ENCODE measurements at regions not wholly inside any gene's neighbourhood (a gene's known extent, or its start where the extent isn't known, plus 50 kb on each side); places are given as distances from the start of the nearest gene placed in this dataset.

GRCh38 chr10:100612601-100613595 is 77.2 kb downstream of the HIF1AN start:
- H3K36me3 ChIP-seq (ENCODE audit: control insufficient read depth in 2 of 2, insufficient read depth in 2 of 2, low read length in 2 of 2): no peaks in the 10 kb centered on the region
- no peaks in the 10 kb centered on the region for H3K4me1 ChIP-seq (ENCODE audit: control insufficient read depth, insufficient read depth, low read length)
- H3K9me3 ChIP-seq (ENCODE audit: control insufficient read depth in 2 of 2, low read length in 2 of 2): no peaks in the 10 kb centered on the region
- no peak overlapping the region for H3K4me3 ChIP-seq (ENCODE audit: low read length in 2 of 2)
- no peak overlapping the region for H3K9ac ChIP-seq (ENCODE audit: low read length in 2 of 2)
- no peak overlapping the region for H3K27ac ChIP-seq (ENCODE audit: low read length)
- peaks cover 12 to 18% of the 10 kb centered on the region in 2 donors for H3K27me3 ChIP-seq (ENCODE audit: control insufficient read depth in 1 of 2, insufficient read depth in 2 of 2, low read length in 2 of 2)

- no peaks in the 10 kb centered on the region for H3K36me3 ChIP-seq (ENCODE audit: control insufficient read depth in 2 of 2, insufficient read depth in 2 of 2, low read length in 2 of 2)
- no peak overlapping the region for H3K4me3 ChIP-seq (ENCODE audit: low read length in 2 of 2)
- peaks cover 19 to 20% of the 10 kb centered on the region in 2 donors for H3K27me3 ChIP-seq (ENCODE audit: control insufficient read depth in 1 of 2, insufficient read depth in 2 of 2, low read length in 2 of 2)
- H3K9me3 ChIP-seq (ENCODE audit: control insufficient read depth in 2 of 2, low read length in 2 of 2): no peaks in the 10 kb centered on the region
- no peaks in the 10 kb centered on the region for H3K4me1 ChIP-seq (ENCODE audit: control insufficient read depth, insufficient read depth, low read length)
- no peak overlapping the region for H3K9ac ChIP-seq (ENCODE audit: low read length in 2 of 2)
- no peak overlapping the region for H3K27ac ChIP-seq (ENCODE audit: low read length)
Measured at GRCh38 chr10:100613846-100614245, 78.1 kb downstream of the HIF1AN start.

- no peak overlapping the region for H3K4me3 ChIP-seq (ENCODE audit: low read length in 2 of 2)
- no peak overlapping the region for H3K27ac ChIP-seq (ENCODE audit: low read length)
- no peaks in the 10 kb centered on the region for H3K9me3 ChIP-seq (ENCODE audit: control insufficient read depth in 2 of 2, low read length in 2 of 2)
- no peak overlapping the region for H3K9ac ChIP-seq (ENCODE audit: low read length in 2 of 2)
- H3K27me3 ChIP-seq (ENCODE audit: control insufficient read depth in 1 of 2, insufficient read depth in 2 of 2, low read length in 2 of 2): peaks cover 20 to 25% of the 10 kb centered on the region in 2 donors
- no peaks in the 10 kb centered on the region for H3K4me1 ChIP-seq (ENCODE audit: control insufficient read depth, insufficient read depth, low read length)
- H3K36me3 ChIP-seq (ENCODE audit: control insufficient read depth in 2 of 2, insufficient read depth in 2 of 2, low read length in 2 of 2): no peaks in the 10 kb centered on the region
Measured at GRCh38 chr10:100614429-100615095, 78.8 kb downstream of the HIF1AN start.

- Histone ChIP-seq H3K27me3 (ENCODE audit: control insufficient read depth in 1 of 2, insufficient read depth in 2 of 2, low read length in 2 of 2) (peaks cover 23 to 27% of the 10 kb centered on the region in 2 donors), H3K4me3 (ENCODE audit: low read length in 2 of 2) (no peak overlapping the region), H3K4me1 (ENCODE audit: control insufficient read depth, insufficient read depth, low read length) (no peaks in the 10 kb centered on the region), H3K27ac (ENCODE audit: low read length) (no peak overlapping the region), H3K9ac (ENCODE audit: low read length in 2 of 2) (no peak overlapping the region), H3K36me3 (ENCODE audit: control insufficient read depth in 2 of 2, insufficient read depth in 2 of 2, low read length in 2 of 2) (no peaks in the 10 kb centered on the region), H3K9me3 (ENCODE audit: control insufficient read depth in 2 of 2, low read length in 2 of 2) (no peaks in the 10 kb centered on the region)
Measured at GRCh38 chr10:100615241-100615640, 79.5 kb downstream of the HIF1AN start.

- H3K36me3 ChIP-seq (ENCODE audit: control insufficient read depth in 2 of 2, insufficient read depth in 2 of 2, low read length in 2 of 2): no peaks in the 10 kb centered on the region
- no peak overlapping the region for H3K4me3 ChIP-seq (ENCODE audit: low read length in 2 of 2)
- no peaks in the 10 kb centered on the region for H3K4me1 ChIP-seq (ENCODE audit: control insufficient read depth, insufficient read depth, low read length)
- H3K9me3 ChIP-seq (ENCODE audit: control insufficient read depth in 2 of 2, low read length in 2 of 2): no peaks in the 10 kb centered on the region
- H3K27me3 ChIP-seq (ENCODE audit: control insufficient read depth in 1 of 2, insufficient read depth in 2 of 2, low read length in 2 of 2): peaks cover 30 to 33% of the 10 kb centered on the region in 2 donors
- no peak overlapping the region for H3K9ac ChIP-seq (ENCODE audit: low read length in 2 of 2)
- no peak overlapping the region for H3K27ac ChIP-seq (ENCODE audit: low read length)
Measured at GRCh38 chr10:100615908-100616307, 80.2 kb downstream of the HIF1AN start.

GRCh38 chr10:100618091-100618615 is 82.4 kb downstream of the HIF1AN start:
- Histone ChIP-seq H3K9me3 (ENCODE audit: control insufficient read depth in 2 of 2, low read length in 2 of 2) (no peaks in the 10 kb centered on the region), H3K27me3 (ENCODE audit: control insufficient read depth in 1 of 2, insufficient read depth in 2 of 2, low read length in 2 of 2) (peaks cover 40 to 45% of the 10 kb centered on the region in 2 donors), H3K4me3 (ENCODE audit: low read length in 2 of 2) (no peak overlapping the region), H3K9ac (ENCODE audit: low read length in 2 of 2) (no peak overlapping the region), H3K27ac (ENCODE audit: low read length) (no peak overlapping the region), H3K36me3 (ENCODE audit: control insufficient read depth in 2 of 2, insufficient read depth in 2 of 2, low read length in 2 of 2) (no peaks in the 10 kb centered on the region), H3K4me1 (ENCODE audit: control insufficient read depth, insufficient read depth, low read length) (no peaks in the 10 kb centered on the region)

- Histone ChIP-seq H3K9me3 (ENCODE audit: control insufficient read depth in 2 of 2, low read length in 2 of 2) (no peaks in the 10 kb centered on the region), H3K36me3 (ENCODE audit: control insufficient read depth in 2 of 2, insufficient read depth in 2 of 2, low read length in 2 of 2) (no peaks in the 10 kb centered on the region), H3K4me1 (ENCODE audit: control insufficient read depth, insufficient read depth, low read length) (no peaks in the 10 kb centered on the region), H3K27me3 (ENCODE audit: control insufficient read depth in 1 of 2, insufficient read depth in 2 of 2, low read length in 2 of 2) (peaks cover 39 to 45% of the 10 kb centered on the region in 2 donors), H3K9ac (ENCODE audit: low read length in 2 of 2) (no peak overlapping the region), H3K4me3 (ENCODE audit: low read length in 2 of 2) (no peak overlapping the region), H3K27ac (ENCODE audit: low read length) (no peak overlapping the region)
Measured at GRCh38 chr10:100618632-100619255, 83.0 kb downstream of the HIF1AN start.

GRCh38 chr10:100620087-100620835 is 84.5 kb downstream of the HIF1AN start:
- Histone ChIP-seq H3K36me3 (ENCODE audit: control insufficient read depth in 2 of 2, insufficient read depth in 2 of 2, low read length in 2 of 2) (no peaks in the 10 kb centered on the region), H3K9me3 (ENCODE audit: control insufficient read depth in 2 of 2, low read length in 2 of 2) (no peaks in the 10 kb centered on the region), H3K4me1 (ENCODE audit: control insufficient read depth, insufficient read depth, low read length) (no peaks in the 10 kb centered on the region), H3K27ac (ENCODE audit: low read length) (no peak overlapping the region), H3K27me3 (ENCODE audit: control insufficient read depth in 1 of 2, insufficient read depth in 2 of 2, low read length in 2 of 2) (peaks cover 39 to 51% of the 10 kb centered on the region in 2 donors), H3K4me3 (ENCODE audit: low read length in 2 of 2) (no peak overlapping the region), H3K9ac (ENCODE audit: low read length in 2 of 2) (no peak overlapping the region)

GRCh38 chr10:100621360-100622205 is 85.8 kb downstream of the HIF1AN start:
- H3K4me3 ChIP-seq (ENCODE audit: low read length in 2 of 2): no peak overlapping the region
- H3K27ac ChIP-seq (ENCODE audit: low read length): no peak overlapping the region
- no peak overlapping the region for H3K9ac ChIP-seq (ENCODE audit: low read length in 2 of 2)
- no peaks in the 10 kb centered on the region for H3K4me1 ChIP-seq (ENCODE audit: control insufficient read depth, insufficient read depth, low read length)
- H3K36me3 ChIP-seq (ENCODE audit: control insufficient read depth in 2 of 2, insufficient read depth in 2 of 2, low read length in 2 of 2): no peaks in the 10 kb centered on the region
- H3K27me3 ChIP-seq (ENCODE audit: control insufficient read depth in 1 of 2, insufficient read depth in 2 of 2, low read length in 2 of 2): peaks cover 35 to 55% of the 10 kb centered on the region in 2 donors
- no peaks in the 10 kb centered on the region for H3K9me3 ChIP-seq (ENCODE audit: control insufficient read depth in 2 of 2, low read length in 2 of 2)
